ENCODE measurements at regions not wholly inside any gene's neighbourhood (a gene's known extent, or its start where the extent isn't known, plus 50 kb on each side); places are given as distances from the start of the nearest gene placed in this dataset.

DNA sequence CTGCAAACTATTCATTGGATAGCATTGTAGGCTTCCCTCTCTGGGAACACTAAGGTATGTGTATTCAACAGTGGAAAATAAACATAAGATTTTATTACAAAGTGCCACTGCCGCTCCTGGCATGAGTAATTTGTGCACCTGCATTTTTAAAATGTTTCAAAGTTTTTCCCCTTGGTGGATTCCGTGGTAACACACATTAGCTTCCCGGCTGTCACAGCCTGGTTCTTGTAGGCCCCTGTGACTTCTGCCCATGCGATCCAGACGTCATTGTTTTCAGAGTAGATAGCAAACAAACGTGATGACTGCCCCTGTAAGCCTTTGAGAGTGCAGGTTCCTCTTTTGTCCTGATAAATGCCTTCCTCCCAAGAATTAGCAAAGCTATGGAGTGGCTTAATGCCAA lies 421.0 kb downstream of the ZNF521 start:
- Histone ChIP-seq H3K36me3 (ENCODE audit: control insufficient read depth, insufficient read depth, low read length) (no peaks in the 10 kb centered on the region), H3K27ac (ENCODE audit: insufficient read depth, low read length) (no peak overlapping the region), H2BK120ac (ENCODE audit: low read depth, low read length) (no peak overlapping the region), H3K18ac (ENCODE audit: low read depth, low read length) (no peak overlapping the region), H4K91ac (ENCODE audit: insufficient read depth, low read depth, low read length) (no peak overlapping the region), H3K9ac (ENCODE audit: low read depth, low read length) (no peak overlapping the region), H3K14ac (replicated peaks; ENCODE audit: low read depth, low read length) (no peak overlapping the region), H2AK9ac (replicated peaks; ENCODE audit: low read depth, low read length, poor library complexity) (no peak overlapping the region), H3K79me1 (ENCODE audit: low read depth in 1 of 2, low read length in 2 of 2) (no peaks in the 10 kb centered on the region), H3K27me3 (ENCODE audit: control insufficient read depth, insufficient read depth, low read length) (peaks cover 14% of the 10 kb centered on the region), H4K20me1 (ENCODE audit: insufficient read depth, low read length) (no peaks in the 10 kb centered on the region), H2AK5ac (ENCODE audit: low read depth, low read length) (no peak overlapping the region), H3K4me3 (ENCODE audit: insufficient read depth, low read depth, low read length) (no peak overlapping the region), H3K4me2 (ENCODE audit: low read depth, low read length) (no peak overlapping the region), H2AFZ (replicated peaks; ENCODE audit: low read length, poor library complexity) (no peak overlapping the region), H4K8ac (ENCODE audit: low read depth in 2 of 2, low read length in 2 of 2) (no peak overlapping the region), H2BK20ac (ENCODE audit: low read depth, low read length) (no peak overlapping the region), H3K4ac (ENCODE audit: low read depth, low read length) (no peak overlapping the region), H2BK5ac (ENCODE audit: low read depth, low read length, poor library complexity, severe bottlenecking) (no peak overlapping the region), H4K5ac (ENCODE audit: low read depth, low read length) (no peak overlapping the region), H3K4me1 (ENCODE audit: control insufficient read depth, insufficient read depth, low read length) (no peaks in the 10 kb centered on the region), H2BK15ac (ENCODE audit: low read depth, low read length) (no peak overlapping the region), H3K23ac (ENCODE audit: low read depth, low read length) (no peak overlapping the region), H3K56ac (ENCODE audit: extremely low read depth, insufficient read depth, low read length) (no peak overlapping the region), H3K9me3 (ENCODE audit: control insufficient read depth, insufficient read depth, low read length) (no peaks in the 10 kb centered on the region), H3K9me1 (ENCODE audit: insufficient read depth, low read length) (peaks cover 5% of the 10 kb centered on the region; the same call in 1 of the 2 replicates)
- intact Hi-C loops (cut with micrococcal nuclease) (no loop called here), in situ Hi-C loops (cut with MboI; ENCODE audit: low sequenced_read_pairs) (no loop called here), dilution Hi-C loops (cut with HindIII; ENCODE audit: low sequenced_read_pairs, unreplicated experiment) (no loop called here)
- CTCF ChIA-PET = no interaction called here
- DNase-seq (no peak), ATAC-seq (ENCODE audit: low read depth) (no peak)
- BruUV-seq (replicated peaks) = no TSS peak
- 64% methylated on average over 3 of the region's 6 CpGs; no CpG with 5 or more reads in 1 of the 2 experiments for WGBS, 2 experiments (ENCODE audit: extremely low coverage in 2 of 2, insufficient read length in 1 of 2)
- POLR2A ChIA-PET (ENCODE audit: unreplicated experiment) = no interaction called here
- no peak for TF ChIP-seq SMC3 (IDR thresholded peaks at IDR 0.05; ENCODE audit: low read depth, low read length)
- no peak for TF ChIP-seq CHD1 (IDR thresholded peaks at IDR 0.05; ENCODE audit: low read depth, low read length)
- no peak for TF ChIP-seq POLR2A (IDR thresholded peaks at IDR 0.05; ENCODE audit: low read depth, low read length)
- no peak for TF ChIP-seq MAFK (IDR thresholded peaks at IDR 0.05; ENCODE audit: low read depth, low read length)
- no peak for TF ChIP-seq CEBPB (IDR thresholded peaks at IDR 0.05; ENCODE audit: low read depth, low read length)
- TF ChIP-seq RAD21 (IDR thresholded peaks at IDR 0.05; ENCODE audit: low read length) = no peak
- TF ChIP-seq, protein P1, sequence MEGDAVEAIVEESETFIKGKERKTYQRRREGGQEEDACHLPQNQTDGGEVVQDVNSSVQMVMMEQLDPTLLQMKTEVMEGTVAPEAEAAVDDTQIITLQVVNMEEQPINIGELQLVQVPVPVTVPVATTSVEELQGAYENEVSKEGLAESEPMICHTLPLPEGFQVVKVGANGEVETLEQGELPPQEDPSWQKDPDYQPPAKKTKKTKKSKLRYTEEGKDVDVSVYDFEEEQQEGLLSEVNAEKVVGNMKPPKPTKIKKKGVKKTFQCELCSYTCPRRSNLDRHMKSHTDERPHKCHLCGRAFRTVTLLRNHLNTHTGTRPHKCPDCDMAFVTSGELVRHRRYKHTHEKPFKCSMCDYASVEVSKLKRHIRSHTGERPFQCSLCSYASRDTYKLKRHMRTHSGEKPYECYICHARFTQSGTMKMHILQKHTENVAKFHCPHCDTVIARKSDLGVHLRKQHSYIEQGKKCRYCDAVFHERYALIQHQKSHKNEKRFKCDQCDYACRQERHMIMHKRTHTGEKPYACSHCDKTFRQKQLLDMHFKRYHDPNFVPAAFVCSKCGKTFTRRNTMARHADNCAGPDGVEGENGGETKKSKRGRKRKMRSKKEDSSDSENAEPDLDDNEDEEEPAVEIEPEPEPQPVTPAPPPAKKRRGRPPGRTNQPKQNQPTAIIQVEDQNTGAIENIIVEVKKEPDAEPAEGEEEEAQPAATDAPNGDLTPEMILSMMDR (conservative IDR thresholded peaks at IDR 0.05; ENCODE audit: low read depth, low read length) = no peak
- no peak for TF ChIP-seq MXI1 (IDR thresholded peaks at IDR 0.05; ENCODE audit: borderline replicate concordance, low read depth, low read length)
- no peak for TF ChIP-seq NFE2L2 (IDR thresholded peaks at IDR 0.05; ENCODE audit: low read depth, low read length)
- no peak for TF ChIP-seq RFX5 (IDR thresholded peaks at IDR 0.05; ENCODE audit: low read depth, low read length)
- no peak for TF ChIP-seq MAZ (IDR thresholded peaks at IDR 0.05; ENCODE audit: borderline replicate concordance, low read depth, low read length)
- TF ChIP-seq BHLHE40 (IDR thresholded peaks at IDR 0.05; ENCODE audit: low read depth, low read length) = no peak
- TF ChIP-seq, protein P2, sequence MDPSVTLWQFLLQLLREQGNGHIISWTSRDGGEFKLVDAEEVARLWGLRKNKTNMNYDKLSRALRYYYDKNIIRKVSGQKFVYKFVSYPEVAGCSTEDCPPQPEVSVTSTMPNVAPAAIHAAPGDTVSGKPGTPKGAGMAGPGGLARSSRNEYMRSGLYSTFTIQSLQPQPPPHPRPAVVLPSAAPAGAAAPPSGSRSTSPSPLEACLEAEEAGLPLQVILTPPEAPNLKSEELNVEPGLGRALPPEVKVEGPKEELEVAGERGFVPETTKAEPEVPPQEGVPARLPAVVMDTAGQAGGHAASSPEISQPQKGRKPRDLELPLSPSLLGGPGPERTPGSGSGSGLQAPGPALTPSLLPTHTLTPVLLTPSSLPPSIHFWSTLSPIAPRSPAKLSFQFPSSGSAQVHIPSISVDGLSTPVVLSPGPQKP (IDR thresholded peaks at IDR 0.05; ENCODE audit: borderline replicate concordance, low read depth, low read length) = no peak
- TF ChIP-seq RCOR1 (IDR thresholded peaks at IDR 0.05; ENCODE audit: insufficient replicate concordance, low read length) = no peak
- TF ChIP-seq, protein P3, sequence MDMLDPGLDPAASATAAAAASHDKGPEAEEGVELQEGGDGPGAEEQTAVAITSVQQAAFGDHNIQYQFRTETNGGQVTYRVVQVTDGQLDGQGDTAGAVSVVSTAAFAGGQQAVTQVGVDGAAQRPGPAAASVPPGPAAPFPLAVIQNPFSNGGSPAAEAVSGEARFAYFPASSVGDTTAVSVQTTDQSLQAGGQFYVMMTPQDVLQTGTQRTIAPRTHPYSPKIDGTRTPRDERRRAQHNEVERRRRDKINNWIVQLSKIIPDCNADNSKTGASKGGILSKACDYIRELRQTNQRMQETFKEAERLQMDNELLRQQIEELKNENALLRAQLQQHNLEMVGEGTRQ (IDR thresholded peaks at IDR 0.05; ENCODE audit: low read depth, low read length) = no peak
- no peak for TF ChIP-seq FOS (IDR thresholded peaks at IDR 0.05; ENCODE audit: low read depth, low read length)
